ENCODE measurements at regions not wholly inside any gene's neighbourhood (a gene's known extent, or its start where the extent isn't known, plus 50 kb on each side); places are given as distances from the start of the nearest gene placed in this dataset.
"Not testable (repeated sequence)": the region's sequence is repeated elsewhere in the genome, so short reads cannot be mapped to it uniquely, and the experiment has no call there.

- H3K36me3 ChIP-seq (ENCODE audit: control insufficient read depth in 2 of 3, insufficient read depth in 3 of 3, low read length in 3 of 3); H3K27ac ChIP-seq (ENCODE audit: low read depth in 2 of 2, low read length in 2 of 2); H3K4me3 ChIP-seq (ENCODE audit: low read length in 3 of 3); H3K9ac ChIP-seq (ENCODE audit: low read length in 3 of 3); FAIRE-seq; H3K9me3 ChIP-seq (ENCODE audit: control insufficient read depth in 2 of 3, insufficient read depth in 1 of 3, low read length in 3 of 3); DNase-seq; intact Hi-C loops (cut with DNase I); H3K27me3 ChIP-seq (ENCODE audit: control insufficient read depth, insufficient read depth, low read length); H3K4me1 ChIP-seq (ENCODE audit: control insufficient read depth in 2 of 3, insufficient read depth in 2 of 3, low read depth in 1 of 3, low read length in 3 of 3): not testable (repeated sequence)
Measured at GRCh38 chr16:15218856-15219500, 124.9 kb upstream of the RRN3 start.

GRCh38 chr16:15207202-15207981, 113.3 kb upstream of the RRN3 start:
- H3K27ac ChIP-seq (ENCODE audit: low read depth in 2 of 2, low read length in 2 of 2); H3K27me3 ChIP-seq (ENCODE audit: control insufficient read depth, insufficient read depth, low read length); H3K4me1 ChIP-seq (ENCODE audit: control insufficient read depth in 2 of 3, insufficient read depth in 2 of 3, low read depth in 1 of 3, low read length in 3 of 3); H3K9me3 ChIP-seq (ENCODE audit: control insufficient read depth in 2 of 3, insufficient read depth in 1 of 3, low read length in 3 of 3); H3K36me3 ChIP-seq (ENCODE audit: control insufficient read depth in 2 of 3, insufficient read depth in 3 of 3, low read length in 3 of 3); FAIRE-seq; H3K9ac ChIP-seq (ENCODE audit: low read length in 3 of 3); H3K4me3 ChIP-seq (ENCODE audit: low read length in 3 of 3); DNase-seq; intact Hi-C loops (cut with DNase I): not testable (repeated sequence)

- H3K27me3 ChIP-seq (ENCODE audit: control insufficient read depth, insufficient read depth, low read length); H3K4me3 ChIP-seq (ENCODE audit: low read length in 3 of 3); H3K27ac ChIP-seq (ENCODE audit: low read depth in 2 of 2, low read length in 2 of 2); H3K9ac ChIP-seq (ENCODE audit: low read length in 3 of 3); H3K9me3 ChIP-seq (ENCODE audit: control insufficient read depth in 2 of 3, insufficient read depth in 1 of 3, low read length in 3 of 3); H3K4me1 ChIP-seq (ENCODE audit: control insufficient read depth in 2 of 3, insufficient read depth in 2 of 3, low read depth in 1 of 3, low read length in 3 of 3); FAIRE-seq; H3K36me3 ChIP-seq (ENCODE audit: control insufficient read depth in 2 of 3, insufficient read depth in 3 of 3, low read length in 3 of 3); intact Hi-C loops (cut with DNase I): not testable (repeated sequence)
- DNase-seq: peak in 1 of 5 donors; percentile 4
Measured at GRCh38 chr16:15206439-15206838, 112.4 kb upstream of the RRN3 start.

- H3K9ac ChIP-seq (ENCODE audit: low read length in 3 of 3); H3K4me3 ChIP-seq (ENCODE audit: low read length in 3 of 3); FAIRE-seq; DNase-seq; H3K9me3 ChIP-seq (ENCODE audit: control insufficient read depth in 2 of 3, insufficient read depth in 1 of 3, low read length in 3 of 3); H3K27ac ChIP-seq (ENCODE audit: low read depth in 2 of 2, low read length in 2 of 2); H3K36me3 ChIP-seq (ENCODE audit: control insufficient read depth in 2 of 3, insufficient read depth in 3 of 3, low read length in 3 of 3); H3K4me1 ChIP-seq (ENCODE audit: control insufficient read depth in 2 of 3, insufficient read depth in 2 of 3, low read depth in 1 of 3, low read length in 3 of 3); intact Hi-C loops (cut with DNase I); H3K27me3 ChIP-seq (ENCODE audit: control insufficient read depth, insufficient read depth, low read length): not testable (repeated sequence)
Measured at GRCh38 chr16:15205939-15206338, 111.9 kb upstream of the RRN3 start.

GRCh38 chr16:15204571-15204970, 110.5 kb upstream of the RRN3 start:
- H3K27me3 ChIP-seq (ENCODE audit: control insufficient read depth, insufficient read depth, low read length); H3K27ac ChIP-seq (ENCODE audit: low read depth in 2 of 2, low read length in 2 of 2); H3K4me1 ChIP-seq (ENCODE audit: control insufficient read depth in 2 of 3, insufficient read depth in 2 of 3, low read depth in 1 of 3, low read length in 3 of 3); intact Hi-C loops (cut with DNase I); H3K9ac ChIP-seq (ENCODE audit: low read length in 3 of 3); H3K36me3 ChIP-seq (ENCODE audit: control insufficient read depth in 2 of 3, insufficient read depth in 3 of 3, low read length in 3 of 3); H3K9me3 ChIP-seq (ENCODE audit: control insufficient read depth in 2 of 3, insufficient read depth in 1 of 3, low read length in 3 of 3); DNase-seq; H3K4me3 ChIP-seq (ENCODE audit: low read length in 3 of 3); FAIRE-seq: not testable (repeated sequence)

GRCh38 chr16:15192813-15193212, 98.7 kb upstream of the RRN3 start:
- H3K4me1 ChIP-seq (ENCODE audit: control insufficient read depth in 2 of 3, insufficient read depth in 2 of 3, low read depth in 1 of 3, low read length in 3 of 3); H3K36me3 ChIP-seq (ENCODE audit: control insufficient read depth in 2 of 3, insufficient read depth in 3 of 3, low read length in 3 of 3); H3K27ac ChIP-seq (ENCODE audit: low read depth in 2 of 2, low read length in 2 of 2); intact Hi-C loops (cut with DNase I); H3K9me3 ChIP-seq (ENCODE audit: control insufficient read depth in 2 of 3, insufficient read depth in 1 of 3, low read length in 3 of 3); H3K27me3 ChIP-seq (ENCODE audit: control insufficient read depth, insufficient read depth, low read length); H3K9ac ChIP-seq (ENCODE audit: low read length in 3 of 3); FAIRE-seq; H3K4me3 ChIP-seq (ENCODE audit: low read length in 3 of 3); DNase-seq: not testable (repeated sequence)

- H3K36me3 ChIP-seq (ENCODE audit: control insufficient read depth in 2 of 3, insufficient read depth in 3 of 3, low read length in 3 of 3); H3K27me3 ChIP-seq (ENCODE audit: control insufficient read depth, insufficient read depth, low read length); intact Hi-C loops (cut with DNase I); H3K27ac ChIP-seq (ENCODE audit: low read depth in 2 of 2, low read length in 2 of 2); DNase-seq; H3K4me3 ChIP-seq (ENCODE audit: low read length in 3 of 3); H3K9ac ChIP-seq (ENCODE audit: low read length in 3 of 3); FAIRE-seq; H3K9me3 ChIP-seq (ENCODE audit: control insufficient read depth in 2 of 3, insufficient read depth in 1 of 3, low read length in 3 of 3); H3K4me1 ChIP-seq (ENCODE audit: control insufficient read depth in 2 of 3, insufficient read depth in 2 of 3, low read depth in 1 of 3, low read length in 3 of 3): not testable (repeated sequence)
Measured at GRCh38 chr16:15192197-15192596, 98.1 kb upstream of the RRN3 start.

- H3K4me1 ChIP-seq (ENCODE audit: control insufficient read depth in 2 of 3, insufficient read depth in 2 of 3, low read depth in 1 of 3, low read length in 3 of 3); H3K9me3 ChIP-seq (ENCODE audit: control insufficient read depth in 2 of 3, insufficient read depth in 1 of 3, low read length in 3 of 3); H3K27ac ChIP-seq (ENCODE audit: low read depth in 2 of 2, low read length in 2 of 2); H3K36me3 ChIP-seq (ENCODE audit: control insufficient read depth in 2 of 3, insufficient read depth in 3 of 3, low read length in 3 of 3); intact Hi-C loops (cut with DNase I); H3K4me3 ChIP-seq (ENCODE audit: low read length in 3 of 3); H3K9ac ChIP-seq (ENCODE audit: low read length in 3 of 3); DNase-seq; FAIRE-seq; H3K27me3 ChIP-seq (ENCODE audit: control insufficient read depth, insufficient read depth, low read length): not testable (repeated sequence)
Measured at GRCh38 chr16:15189478-15189877, 95.4 kb upstream of the RRN3 start.
